Spleen (tissue), 11 donors: ENCODE measurements at regions not wholly inside any gene's neighbourhood (a gene's known extent, or its start where the extent isn't known, plus 50 kb on each side); places are given as distances from the start of the nearest gene placed in this dataset.

Source experiments
- DNase-seq: peaks from one replicate; pipeline ENCODE4 v3.0.0-alpha.2; 2020
- H3K27ac ChIP-seq, 8 donors: fragments of 200-600 bp; sonication (generic) in 7 of 8; 1 replicate in 4 of 8; 2 replicates in 4 of 8; pipeline versions ENCODE4 v1.5.0 to v1.8.0; 2016 to 2021; ENCODE audit warnings: inconsistent platforms in 4 of 8, mild to moderate bottlenecking in 4 of 8, moderate library complexity in 1 of 8
- H3K27me3 ChIP-seq, 7 donors: fragments of 200-600 bp; sonication (generic) in 6 of 7; replicated peaks in 1 of 7; 1 replicate in 4 of 7; 2 replicates in 3 of 7; pipeline versions ENCODE4 v1.5.0 to v1.8.0; 2016 to 2021; ENCODE audit warnings: inconsistent platforms in 3 of 7, mild to moderate bottlenecking in 1 of 7
- H3K36me3 ChIP-seq, 6 donors: fragments of 200-600 bp; sonication (generic) in 5 of 6; 1 replicate in 4 of 6; 2 replicates in 2 of 6; pipeline versions ENCODE4 v1.5.0 to v1.8.0; 2016 to 2021; ENCODE audit warnings: inconsistent platforms in 2 of 6
- H3K4me1 ChIP-seq, 6 donors: fragments of 200-600 bp; sonication (generic) in 5 of 6; 1 replicate in 3 of 6; 2 replicates in 3 of 6; pipeline versions ENCODE4 v1.5.0 to v1.8.0; 2016 to 2021; ENCODE audit warnings: inconsistent platforms in 3 of 6
- H3K4me3 ChIP-seq, 8 donors: fragments of 200-600 bp; sonication (generic) in 7 of 8; 1 replicate in 4 of 8; 2 replicates in 4 of 8; pipeline versions ENCODE4 v1.5.0 to v1.8.0; 2016 to 2021; ENCODE audit warnings: inconsistent platforms in 4 of 8, mild to moderate bottlenecking in 4 of 8, moderate library complexity in 2 of 8
- H3K9me3 ChIP-seq, 8 donors: fragments of 200-600 bp; sonication (generic) in 7 of 8; 1 replicate in 4 of 8; 2 replicates in 4 of 8; pipeline versions ENCODE4 v1.5.0 to v1.8.0; 2016 to 2021; ENCODE audit warnings: inconsistent platforms in 4 of 8
- CTCF ChIP-seq, 11 experiments: fragments of 200-600 bp in 7 of 11; fragments of 450-650 bp in 4 of 11; sonication (generic) in 4 of 11; IDR thresholded peaks in 8 of 11; conservative IDR thresholded peaks in 3 of 11; 1 replicate in 7 of 11; 2 replicates in 4 of 11; pipeline versions ENCODE4 v1.4.0 to v1.8.0; 2016 to 2021; ENCODE audit warnings: antibody characterized with exemption in 11 of 11, inconsistent platforms in 4 of 11, mild to moderate bottlenecking in 1 of 11
- POLR2A ChIP-seq, 3 donors: fragments of 450-650 bp; IDR thresholded peaks; one replicate each; pipeline ENCODE4 v1.5.1; 2017; ENCODE audit warnings: antibody characterized with exemption in 3 of 3, mild to moderate bottlenecking in 1 of 3
- POLR2AphosphoS5 ChIP-seq, 3 donors: sonication (generic); formaldehyde crosslinking; IDR thresholded peaks; one replicate each; pipeline ENCODE4 v1.5.1; 2017; ENCODE audit warnings: antibody characterized with exemption in 3 of 3
- WGBS, 5 donors: extraction: QIAGEN DNeasy Blood & Tissue Kit in 3 of 5; methylation state at CpG; one replicate each; pipeline versions ENCODE4 v1.1.5 to v1.1.7; 2013 to 2018; 5-methylcytosine and 5-hydroxymethylcytosine counted together
- intact Hi-C: fragments of 100-400 bp; cut with DNase I; formaldehyde crosslinking; loops from one replicate; pipeline ENCODE4 v1.15.0; 2023; ENCODE audit warnings: low total_unique reads
- donor health status: healthy with polysubstance abuse.
- donor health status: DM: no; HTN: no; CAD: no; lungs with moderate emphysema.
- donor health status: DM: no; HTN: no; CAD: no.
- donor health status: Bipolar disorder and iron deficiency.
- donor health status: healthy.
- donor health status: DM: no; HTN: no; CAD: no.
- donor health status: DM: yes; HTN: yes; CAD: no.

GRCh38 chr6:139922236-139922635 is 547.8 kb upstream of the CITED2 start:
- no peak for TF ChIP-seq POLR2A (IDR thresholded peaks at IDR 0.05)
- TF ChIP-seq CTCF (IDR thresholded peaks at IDR 0.05 in 8 of 11, conservative IDR thresholded peaks at IDR 0.05 in 3 of 11), result no peak
- TF ChIP-seq POLR2AphosphoS5 (IDR thresholded peaks at IDR 0.05), result no peak
- H3K9me3 ChIP-seq, result no peaks in the 10 kb centered on the region
- peaks cover 0 to 20% (median 11%) of the 10 kb centered on the region in 6 donors for H3K4me1 ChIP-seq
- no peaks in the 10 kb centered on the region for H3K36me3 ChIP-seq
- H3K4me3 ChIP-seq, result no peak overlapping the region
- no peaks in the 10 kb centered on the region for H3K27me3 ChIP-seq
- WGBS, 5 donors, result 89 to 96% (median 95%) methylated on average over 4 of the region's 4 CpGs
- H3K27ac ChIP-seq, result no peak overlapping the region
- intact Hi-C loops, result no loop called here
- no peak for DNase-seq

GRCh38 chr6:139920776-139921100 is 546.3 kb upstream of the CITED2 start:
- Histone ChIP-seq H3K27ac (peak overlapping the region in 5 of 8 donors; percentile 35 to 69 (median 61)), H3K4me1 (peaks cover 0 to 17% (median 11%) of the 10 kb centered on the region in 6 donors), H3K27me3 (no peaks in the 10 kb centered on the region), H3K4me3 (no peak overlapping the region), H3K9me3 (no peaks in the 10 kb centered on the region), H3K36me3 (no peaks in the 10 kb centered on the region)
- WGBS, 5 donors, result 71 to 91% (median 83%) methylated on average over 2 of the region's 2 CpGs
- TF ChIP-seq CTCF (IDR thresholded peaks at IDR 0.05 in 8 of 11, conservative IDR thresholded peaks at IDR 0.05 in 3 of 11) (no peak), POLR2A (IDR thresholded peaks at IDR 0.05) (no peak), POLR2AphosphoS5 (IDR thresholded peaks at IDR 0.05) (no peak)
- intact Hi-C loops, result no loop called here
- no peak for DNase-seq

GRCh38 chr6:139920027-139920775 is 545.8 kb upstream of the CITED2 start:
- Histone ChIP-seq H3K27ac (peak overlapping the region in 6 of 8 donors; percentile 35 to 69 (median 58)), H3K27me3 (no peaks in the 10 kb centered on the region), H3K36me3 (no peaks in the 10 kb centered on the region), H3K4me3 (peak overlapping the region in 1 of 8 donors; percentile 41), H3K9me3 (no peaks in the 10 kb centered on the region), H3K4me1 (peaks cover 0 to 17% (median 11%) of the 10 kb centered on the region in 6 donors)
- intact Hi-C loops, result no loop called here
- 36 to 44% (median 39%) methylated on average over 7 of the region's 7 CpGs for WGBS, 5 donors
- no peak for DNase-seq
- no peak for TF ChIP-seq POLR2AphosphoS5 (IDR thresholded peaks at IDR 0.05)
- no peak for TF ChIP-seq POLR2A (IDR thresholded peaks at IDR 0.05)
- TF ChIP-seq CTCF (IDR thresholded peaks at IDR 0.05 in 8 of 11, conservative IDR thresholded peaks at IDR 0.05 in 3 of 11), result no peak

GRCh38 chr6:139919107-139920026 is 544.9 kb upstream of the CITED2 start:
- 75 to 81% (median 77%) methylated on average over 8 of the region's 8 CpGs for WGBS, 5 donors
- Histone ChIP-seq H3K36me3 (no peaks in the 10 kb centered on the region), H3K4me1 (peaks cover 0 to 17% (median 11%) of the 10 kb centered on the region in 6 donors), H3K27ac (peak overlapping the region in 6 of 8 donors; percentile 35 to 69 (median 58)), H3K9me3 (peaks cover 0 to 7% (median 0%) of the 10 kb centered on the region in 8 donors), H3K4me3 (peak overlapping the region in 1 of 8 donors; percentile 41), H3K27me3 (no peaks in the 10 kb centered on the region)
- no peak for DNase-seq
- no peak for TF ChIP-seq POLR2AphosphoS5 (IDR thresholded peaks at IDR 0.05)
- TF ChIP-seq CTCF (IDR thresholded peaks at IDR 0.05 in 8 of 11, conservative IDR thresholded peaks at IDR 0.05 in 3 of 11), result no peak
- no peak for TF ChIP-seq POLR2A (IDR thresholded peaks at IDR 0.05)
- intact Hi-C loops, result no loop called here
